GM21723 (cell line): ENCODE measurements at regions not wholly inside any gene's neighbourhood (a gene's known extent, or its start where the extent isn't known, plus 50 kb on each side); places are given as distances from the start of the nearest gene placed in this dataset.
"Not testable (repeated sequence)": the region's sequence is repeated elsewhere in the genome, so short reads cannot be mapped to it uniquely, and the experiment has no call there.

ENCODE experiments used
- ATAC-seq: cut with Tn5 transposase; IDR thresholded peaks from one replicate; pipeline ENCODE4 v1.9.1; 2021; ENCODE audit warnings: mild to moderate bottlenecking, moderate library complexity; ENCODE audit not compliant: unreplicated experiment

GRCh38 chr7:67875558-67875957 is 878.9 kb downstream of the TYW1 start:
- no peak for ATAC-seq

GRCh38 chr7:67878808-67879207 is 882.2 kb downstream of the TYW1 start:
- ATAC-seq = no peak

GRCh38 chr7:67882843-67883242 is 886.2 kb downstream of the TYW1 start:
- no peak for ATAC-seq

GRCh38 chr7:67890316-67890715 is 893.7 kb downstream of the TYW1 start:
- ATAC-seq = no peak

GRCh38 chr7:67894746-67895145 is 898.1 kb downstream of the TYW1 start:
- no peak for ATAC-seq

- no peak for ATAC-seq
These were observed 900.1 kb downstream of the TYW1 start for GRCh38 chr7:67896721-67897120.

- no peak for ATAC-seq
These were observed 903.8 kb downstream of the TYW1 start for GRCh38 chr7:67900456-67900855.

- no peak for ATAC-seq
These were observed 905.3 kb downstream of the TYW1 start for GRCh38 chr7:67901808-67902480.

GRCh38 chr7:67907792-67908191 is 911.2 kb downstream of the TYW1 start:
- ATAC-seq = no peak

GRCh38 chr7:67912437-67912836 is 915.8 kb downstream of the TYW1 start:
- no peak for ATAC-seq

GRCh38 chr7:67913604-67914003 is 917.0 kb downstream of the TYW1 start:
- no peak for ATAC-seq

GRCh38 chr7:67916111-67916510 is 919.5 kb downstream of the TYW1 start:
- ATAC-seq = not testable (repeated sequence)

GRCh38 chr7:67916571-67917436 is 920.2 kb downstream of the TYW1 start:
- ATAC-seq = no peak

GRCh38 chr7:67917437-67917755 is 920.8 kb downstream of the TYW1 start:
- no peak for ATAC-seq

- ATAC-seq = no peak
These were observed 921.5 kb downstream of the TYW1 start for GRCh38 chr7:67918158-67918557.

GRCh38 chr7:67923286-67923685 is 926.7 kb downstream of the TYW1 start:
- ATAC-seq = no peak

- no peak for ATAC-seq
These were observed 931.5 kb downstream of the TYW1 start for GRCh38 chr7:67928141-67928540.

GRCh38 chr7:67936447-67936846 is 939.8 kb downstream of the TYW1 start:
- ATAC-seq = not testable (repeated sequence)

- no peak for ATAC-seq
These were observed 943.8 kb downstream of the TYW1 start for GRCh38 chr7:67940400-67940799.

- no peak for ATAC-seq
These were observed 950.6 kb downstream of the TYW1 start for GRCh38 chr7:67947191-67947590.

GRCh38 chr7:67947646-67948045 is 951.0 kb downstream of the TYW1 start:
- ATAC-seq = no peak

GRCh38 chr7:67950321-67951083 is 953.9 kb downstream of the TYW1 start:
- no peak for ATAC-seq
